GM18505 (cell line): ENCODE measurements at regions not wholly inside any gene's neighbourhood (a gene's known extent, or its start where the extent isn't known, plus 50 kb on each side); places are given as distances from the start of the nearest gene placed in this dataset.
"Not testable (repeated sequence)": the region's sequence is repeated elsewhere in the genome, so short reads cannot be mapped to it uniquely, and the experiment has no call there.

Experiments
- ATAC-seq: cut with Tn5 transposase; IDR thresholded peaks from one replicate; pipeline ENCODE4 v1.9.1; 2021; ENCODE audit not compliant: unreplicated experiment
- POLR2A ChIP-seq: IDR thresholded peaks from 4 replicates; pipeline ENCODE4 v1.6.1; 2011; ENCODE audit warnings: borderline replicate concordance; ENCODE audit not compliant: insufficient read depth, insufficient read length; ENCODE audit errors: extremely low read depth

DNA sequence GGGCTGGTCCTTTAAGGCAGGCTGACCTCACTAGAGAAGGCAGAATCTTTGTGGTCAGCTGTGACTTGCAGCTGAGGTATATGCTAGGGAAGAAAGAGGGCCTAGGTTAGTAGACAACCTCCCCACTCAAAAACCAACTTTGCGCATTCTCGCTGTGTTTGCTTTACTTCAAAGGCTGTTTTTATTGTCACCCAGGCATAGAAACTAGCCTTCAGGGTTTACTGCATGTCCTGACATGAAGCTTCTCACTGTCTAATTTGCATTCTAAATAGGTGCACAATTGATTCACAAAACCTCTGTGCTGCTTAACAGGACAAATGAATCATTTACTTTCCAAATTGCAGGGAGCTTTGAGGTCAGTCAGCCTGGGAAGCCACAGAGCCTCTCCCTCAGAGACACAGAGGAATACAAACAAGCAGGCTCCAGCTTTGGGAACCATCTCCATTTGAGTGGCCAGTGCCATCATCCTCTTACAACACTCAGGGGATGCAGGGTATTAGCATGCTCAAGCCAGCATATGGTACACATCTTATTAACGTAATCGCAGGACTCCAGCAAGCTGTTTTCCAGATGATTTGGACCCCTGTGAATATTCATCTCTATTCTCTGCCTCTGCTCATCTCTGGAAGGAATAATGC is 596.4 kb upstream of the GHITM start:
- no peak for ATAC-seq
- TF ChIP-seq POLR2A = no peak

DNA sequence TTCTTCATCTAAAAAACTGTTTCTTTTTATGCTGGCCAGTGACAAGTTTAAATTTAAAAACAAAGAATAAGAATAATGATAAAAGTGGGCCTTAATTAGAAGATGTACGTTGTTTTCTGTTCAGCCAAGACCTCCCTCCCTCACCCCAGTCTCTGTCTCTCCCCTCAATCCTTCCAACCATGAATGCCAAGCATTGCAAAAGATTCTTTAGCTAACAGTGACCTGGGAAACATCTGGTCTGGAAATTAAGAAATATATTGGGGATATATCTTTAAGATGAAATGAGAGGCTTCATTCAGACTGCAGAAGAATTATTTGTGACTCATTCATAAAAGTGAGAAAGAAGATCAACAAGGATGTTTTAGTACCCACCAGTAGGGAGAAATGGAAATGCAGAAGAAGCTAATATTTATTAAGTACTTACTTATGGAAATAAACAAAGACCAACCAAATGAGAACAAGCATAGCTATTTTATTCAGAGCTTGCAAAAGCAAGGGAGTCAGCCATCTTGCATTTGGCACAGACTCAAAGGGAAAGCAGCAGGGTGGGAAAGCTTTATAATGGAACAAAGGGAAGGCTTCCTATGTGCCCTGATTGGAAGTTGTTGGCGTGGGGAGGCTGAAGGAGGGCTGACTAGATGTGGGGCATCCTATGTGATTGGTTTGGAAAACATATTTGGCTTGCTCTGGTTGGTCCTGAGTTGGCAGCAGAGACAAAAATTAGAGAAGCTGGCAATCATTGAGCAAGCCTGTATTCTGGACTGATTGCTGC is 595.4 kb upstream of the GHITM start:
- ATAC-seq = no peak
- TF ChIP-seq POLR2A = no peak

DNA sequence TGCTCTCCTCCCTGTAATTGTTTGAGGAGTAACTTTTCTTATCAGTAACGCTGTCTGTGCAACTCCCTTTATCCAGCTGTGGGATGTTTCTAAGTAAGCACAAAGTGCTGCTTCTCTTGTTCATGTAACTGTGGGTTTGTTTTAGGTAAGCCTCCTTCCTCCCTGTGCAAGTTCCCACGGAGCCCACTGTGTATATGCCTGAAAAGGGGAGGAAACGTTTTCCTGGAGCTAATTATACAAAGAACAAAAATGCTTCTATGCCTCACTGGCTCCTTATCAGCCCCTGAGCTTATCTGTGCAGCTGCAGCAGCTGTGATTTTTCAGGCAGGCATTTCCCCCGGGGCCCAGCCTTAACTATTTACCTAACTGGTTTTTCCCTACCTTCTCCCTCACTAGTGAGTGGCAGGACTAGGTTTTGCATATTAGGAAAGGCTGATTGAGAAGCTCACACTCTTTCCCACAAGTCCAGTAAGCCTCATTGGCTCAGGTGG is 593.4 kb upstream of the GHITM start:
- no peak for ATAC-seq
- no peak for TF ChIP-seq POLR2A

DNA sequence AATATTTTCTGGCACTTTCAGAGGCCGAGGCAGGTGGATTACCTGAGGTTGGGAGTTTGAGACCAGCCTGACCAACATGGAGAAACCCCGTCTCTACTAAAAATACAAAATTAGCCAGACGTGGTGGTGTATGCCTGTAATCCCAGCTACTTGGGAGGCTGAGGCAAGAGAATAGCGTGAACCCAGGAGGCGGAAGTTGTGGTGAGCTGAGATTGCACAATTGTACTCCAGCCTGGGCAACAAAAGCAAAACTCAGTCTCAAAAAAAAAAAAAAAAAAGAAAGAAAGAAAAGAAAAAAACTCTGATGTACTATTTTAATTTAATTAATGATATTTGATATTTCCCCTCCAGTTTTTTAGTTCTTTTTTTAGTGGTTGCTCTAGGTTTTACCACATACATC is 588.1 kb upstream of the GHITM start:
- not testable (repeated sequence) for ATAC-seq

DNA sequence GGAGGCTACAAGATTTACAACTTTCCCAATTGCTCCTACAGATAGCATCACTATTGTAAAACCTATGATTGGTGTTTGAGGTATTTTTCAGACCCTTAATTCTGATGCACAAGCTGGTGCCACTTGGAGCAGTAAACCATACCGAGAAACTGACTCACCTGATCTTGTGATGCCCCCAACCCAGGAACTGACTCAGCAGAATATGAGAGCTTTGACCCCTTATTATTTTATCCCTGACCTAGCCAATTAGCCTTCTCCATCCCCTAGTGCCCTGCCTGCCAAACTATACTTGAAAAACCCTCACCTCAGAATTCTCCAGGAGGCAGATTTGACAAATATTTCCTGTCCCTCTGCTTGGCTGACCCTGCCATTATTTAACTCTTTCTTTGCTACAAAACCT is 585.9 kb upstream of the GHITM start:
- TF ChIP-seq POLR2A = no peak
- ATAC-seq = no peak

DNA sequence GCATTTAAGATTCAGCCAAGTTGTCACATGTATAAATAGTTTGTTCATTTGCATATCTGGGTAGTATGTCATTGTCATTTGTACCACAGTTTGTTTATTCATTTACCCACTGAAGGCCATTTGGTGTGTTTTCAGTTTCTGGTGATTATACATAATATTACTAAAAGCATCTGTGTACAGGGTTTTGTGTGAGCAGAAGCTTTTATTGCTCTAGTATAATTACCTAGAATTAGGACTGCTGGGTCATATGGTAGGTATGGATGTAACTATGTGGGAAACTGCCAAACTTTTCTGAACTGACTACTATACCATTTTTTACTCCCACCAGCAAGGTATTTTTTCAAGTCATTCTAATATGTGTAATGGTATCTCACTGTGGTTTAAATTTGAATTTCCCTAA is 584.0 kb upstream of the GHITM start:
- TF ChIP-seq POLR2A = no peak
- ATAC-seq = no peak

DNA sequence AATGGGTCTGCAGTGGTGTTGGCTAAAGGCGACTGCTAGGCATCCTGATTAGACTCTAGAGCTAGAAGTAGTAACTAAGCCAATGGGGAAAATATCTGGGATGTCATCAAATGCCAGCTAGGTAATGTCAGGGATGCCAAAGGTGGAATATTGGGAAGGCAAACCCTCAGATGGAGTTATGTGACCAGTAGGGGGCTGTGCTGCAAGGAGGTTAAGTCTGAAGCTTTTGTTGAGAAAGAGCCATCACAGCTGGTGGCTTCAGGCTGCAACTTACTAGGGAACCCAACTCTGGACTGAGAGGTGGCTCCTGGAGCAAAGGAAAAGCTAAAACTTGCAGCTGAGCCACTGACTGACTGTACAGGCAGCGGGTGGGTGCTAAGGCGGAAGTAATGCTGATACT is 576.9 kb upstream of the GHITM start:
- TF ChIP-seq POLR2A = no peak
- ATAC-seq = no peak

DNA sequence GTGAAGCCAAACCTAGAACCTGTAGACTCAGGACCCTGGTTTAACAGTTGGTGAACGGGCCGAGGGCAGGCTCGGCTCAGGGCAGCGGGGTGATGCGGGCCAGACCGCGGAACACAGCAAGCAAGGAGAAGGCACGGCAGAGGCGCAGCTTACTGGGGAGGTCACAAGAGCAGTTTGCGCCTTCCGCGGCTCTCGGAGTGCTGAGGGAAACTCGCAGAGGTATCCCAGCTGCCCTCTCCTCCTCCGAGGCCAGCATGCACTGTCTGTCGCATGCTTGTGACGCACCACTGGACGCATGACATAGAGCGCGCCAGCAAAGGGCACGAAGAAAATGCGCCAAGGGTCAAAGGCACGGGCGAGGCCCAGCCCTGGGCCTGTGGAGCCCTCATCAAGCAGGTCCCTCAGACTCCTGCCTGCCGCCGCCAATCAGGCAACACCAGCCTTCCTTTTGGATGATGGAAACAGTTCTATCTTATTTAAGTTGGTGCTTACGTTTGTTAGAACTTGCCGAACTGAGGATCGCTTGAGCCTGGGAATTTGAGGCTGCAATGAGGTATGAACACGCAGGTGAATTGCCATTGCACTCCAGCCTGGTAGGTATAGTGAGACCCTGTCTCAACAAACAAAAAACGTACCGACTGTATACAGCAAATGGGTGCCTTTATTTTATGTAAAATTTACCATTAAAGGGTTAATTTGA is 574.3 kb upstream of the GHITM start:
- no peak for TF ChIP-seq POLR2A
- ATAC-seq = no peak

DNA sequence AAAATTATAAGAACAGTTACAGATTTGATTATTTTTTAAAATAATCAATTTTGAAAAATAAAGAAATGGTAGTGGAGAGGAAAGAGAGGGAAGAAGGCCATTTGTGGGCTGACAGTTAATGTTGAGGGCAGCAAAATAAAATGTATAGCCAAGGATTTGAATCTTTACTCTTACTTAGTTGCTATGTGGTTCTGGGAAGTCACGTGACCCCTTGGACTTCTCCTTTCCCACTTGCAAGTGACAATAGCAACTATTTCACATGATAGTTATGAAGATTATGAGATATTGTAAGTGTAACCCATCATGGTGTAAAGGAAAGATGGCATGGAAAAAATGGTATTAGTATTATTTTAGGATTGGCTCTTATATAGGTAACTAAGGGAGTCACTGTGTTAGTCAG is 567.3 kb upstream of the GHITM start:
- no peak for TF ChIP-seq POLR2A
- no peak for ATAC-seq

DNA sequence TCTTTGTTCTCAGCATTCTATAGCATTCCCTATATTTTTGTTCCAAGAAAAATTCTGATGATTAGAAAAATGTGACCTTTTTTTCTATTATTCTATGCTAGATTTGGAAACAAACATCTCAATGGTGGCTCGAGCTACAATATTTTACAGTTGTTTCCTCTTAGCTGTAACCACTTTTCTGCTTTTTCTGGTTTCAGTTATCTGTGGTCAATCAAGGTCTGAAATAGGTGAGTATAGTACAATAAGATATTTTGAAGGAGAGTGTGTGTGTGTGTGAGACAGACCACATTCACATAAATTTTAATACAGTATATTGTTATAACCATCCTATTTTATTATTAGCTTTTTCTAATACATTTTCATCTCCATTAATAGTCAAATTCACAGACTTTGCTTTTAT is 564.5 kb upstream of the GHITM start:
- TF ChIP-seq POLR2A = no peak
- ATAC-seq = no peak

DNA sequence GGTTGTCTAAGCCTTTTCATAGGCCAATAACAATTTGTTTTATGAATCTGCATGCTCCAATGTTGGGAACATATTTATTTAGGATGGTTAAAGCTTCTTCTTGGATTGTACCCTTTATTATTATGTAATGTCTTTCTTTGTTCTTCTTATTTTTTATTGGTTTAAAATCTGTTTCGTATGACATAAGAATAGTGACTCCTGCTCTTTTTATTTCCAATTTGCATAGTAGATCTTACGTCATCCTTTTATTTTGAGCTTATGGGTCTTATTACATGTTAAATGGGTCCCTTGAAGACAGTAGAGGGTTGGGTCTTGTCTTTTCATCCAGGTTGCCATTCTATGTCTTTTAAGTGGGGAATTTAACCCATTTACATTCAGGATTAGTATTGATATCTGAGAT is 561.9 kb upstream of the GHITM start:
- ATAC-seq = no peak
- no peak for TF ChIP-seq POLR2A

DNA sequence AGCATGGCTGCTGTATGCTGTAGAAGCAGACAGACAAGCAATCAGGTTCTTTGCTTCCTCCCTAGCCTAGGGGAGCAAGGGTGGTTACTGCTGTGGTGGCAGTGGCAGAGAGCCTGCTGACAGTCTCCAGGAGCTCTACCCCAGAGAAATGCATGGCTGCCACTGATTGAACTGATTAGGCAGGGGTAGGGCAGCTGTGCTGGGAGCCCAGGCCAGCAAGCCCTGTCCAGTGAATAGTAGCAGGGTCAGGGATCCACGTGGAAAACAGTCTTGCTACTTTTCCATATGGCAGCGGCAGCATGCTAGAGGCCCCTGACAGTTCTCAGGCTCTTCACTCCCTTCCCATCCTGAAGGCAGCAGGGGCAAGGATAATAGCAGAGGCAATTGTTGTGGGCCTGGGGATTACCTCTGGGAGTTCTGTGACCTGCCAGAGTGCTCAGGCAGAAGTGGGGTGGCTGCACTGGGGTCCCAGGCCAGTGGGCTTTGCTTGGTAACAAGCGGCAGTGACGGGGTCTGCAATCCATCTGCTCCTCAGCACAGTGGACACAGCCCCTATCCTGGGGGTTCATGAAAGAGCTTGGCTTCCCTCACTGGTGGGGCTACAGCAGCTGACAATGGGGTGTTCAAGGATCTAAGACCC is 558.8 kb upstream of the GHITM start:
- TF ChIP-seq POLR2A = no peak
- ATAC-seq = no peak

DNA sequence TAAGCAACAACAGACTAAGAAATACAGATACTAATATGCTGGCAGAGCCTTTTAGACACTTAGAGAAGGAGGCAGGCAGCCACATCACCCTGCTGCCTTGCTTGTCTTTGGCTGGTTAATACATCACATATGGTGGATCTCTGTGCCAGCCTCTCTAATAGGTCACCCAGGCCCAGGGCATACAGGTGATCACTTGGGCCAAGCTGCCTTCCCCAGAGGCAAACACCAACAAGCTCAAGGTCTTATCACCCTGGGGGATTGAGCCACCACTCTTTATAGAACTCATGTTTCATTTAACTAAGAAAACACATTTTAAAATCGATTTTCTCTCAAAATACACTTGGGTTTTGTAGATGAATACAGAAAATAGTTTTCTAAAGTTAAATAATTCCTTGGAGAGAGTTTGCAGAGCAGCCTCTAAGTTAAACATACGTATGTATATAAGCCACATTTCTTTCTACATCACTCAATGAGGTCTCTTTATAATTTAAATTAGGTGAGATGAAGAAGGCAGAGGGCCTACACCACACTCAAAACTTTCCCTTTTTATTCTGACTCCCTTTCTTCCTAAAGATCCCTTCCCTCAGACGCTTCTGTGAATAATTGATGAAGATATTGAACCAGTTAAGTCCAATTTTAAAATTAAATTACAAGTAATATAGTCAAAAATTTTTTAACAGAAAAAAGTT is 556.8 kb upstream of the GHITM start:
- TF ChIP-seq POLR2A = no peak
- no peak for ATAC-seq
